ENCODE measurements at regions not wholly inside any gene's neighbourhood (a gene's known extent, or its start where the extent isn't known, plus 50 kb on each side); places are given as distances from the start of the nearest gene placed in this dataset.

DNA sequence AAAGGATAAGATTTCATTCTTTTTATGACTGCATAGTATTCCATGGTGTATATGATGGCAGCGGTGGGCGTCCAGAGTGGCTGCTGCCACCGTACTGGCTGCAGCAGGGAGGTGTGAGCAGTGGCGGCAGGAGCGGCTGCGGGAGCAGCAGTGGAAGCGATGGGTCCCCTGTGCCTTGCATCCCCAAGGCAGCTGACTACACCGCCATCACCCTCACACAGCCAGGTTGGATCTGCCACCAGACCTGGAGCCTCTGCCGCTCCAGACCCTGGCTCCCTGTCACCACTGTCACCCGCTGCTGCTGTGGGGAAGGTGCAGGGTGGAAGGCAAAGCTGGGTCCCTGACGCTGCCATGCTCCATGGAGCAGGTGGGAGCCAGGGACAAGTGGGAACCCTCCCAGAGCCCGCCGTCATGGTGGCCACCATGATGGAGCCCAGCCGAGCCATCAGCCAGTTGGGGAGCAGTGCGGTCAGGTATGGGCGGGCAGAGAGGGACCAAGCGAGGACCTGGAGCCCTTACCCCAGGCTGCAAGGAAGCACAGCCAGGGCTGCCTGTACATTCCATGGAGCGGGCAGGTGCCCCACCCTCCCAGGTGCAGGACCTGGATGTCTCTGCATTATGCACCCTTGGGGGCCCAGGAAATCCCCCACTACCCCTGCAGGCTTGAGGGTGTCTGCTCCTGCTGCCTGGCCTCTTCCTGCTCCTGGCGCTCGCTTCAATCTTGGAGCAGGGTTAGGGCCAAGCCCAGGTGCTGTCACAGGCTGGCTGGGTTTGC is 226.1 kb downstream of the OTOR start:
- Histone ChIP-seq H3K27me3 (ENCODE audit: control insufficient read depth, insufficient read depth) (no peaks in the 10 kb centered on the region), H3K9me3 (ENCODE audit: control insufficient read depth, low read length) (no peaks in the 10 kb centered on the region), H3K4me1 (ENCODE audit: control insufficient read depth, insufficient read depth, low read length) (no peaks in the 10 kb centered on the region), H3K4me3 (ENCODE audit: low read length) (no peak overlapping the region), H3K27ac (ENCODE audit: low read length) (no peak overlapping the region)
- DNase-seq (peak in 2 of 3 donors; percentile 21 to 35), ATAC-seq (peak in 1 of 2 donors; percentile 14)
- intact Hi-C loops (cut with DNase I) = no loop called here
- 94% methylated on average over 20 of the region's 20 CpGs for WGBS

DNA sequence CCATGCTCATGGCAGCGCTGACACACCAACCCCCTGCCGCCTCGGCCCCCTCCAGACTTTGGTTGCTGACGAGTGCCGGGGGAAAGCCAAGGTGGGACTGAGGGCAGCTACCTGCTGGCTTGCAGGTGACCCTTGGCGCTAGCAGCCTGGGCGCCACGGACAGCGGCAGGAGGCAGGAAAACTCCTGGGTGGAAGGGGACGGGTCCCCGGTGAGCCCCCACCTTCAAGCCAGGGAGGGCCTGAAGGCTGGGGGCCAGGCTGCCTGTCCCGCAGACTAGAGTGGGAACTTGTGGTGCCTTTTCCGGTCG is 226.7 kb downstream of the OTOR start:
- Histone ChIP-seq H3K27ac (ENCODE audit: low read length) (no peak overlapping the region), H3K4me3 (ENCODE audit: low read length) (no peak overlapping the region), H3K27me3 (ENCODE audit: control insufficient read depth, insufficient read depth) (no peaks in the 10 kb centered on the region), H3K4me1 (ENCODE audit: control insufficient read depth, insufficient read depth, low read length) (no peaks in the 10 kb centered on the region), H3K9me3 (ENCODE audit: control insufficient read depth, low read length) (no peaks in the 10 kb centered on the region)
- WGBS = 90% methylated on average over 14 of the region's 14 CpGs
- ATAC-seq (no peak), DNase-seq (no peak)
- intact Hi-C loops (cut with DNase I) = no loop called here

DNA sequence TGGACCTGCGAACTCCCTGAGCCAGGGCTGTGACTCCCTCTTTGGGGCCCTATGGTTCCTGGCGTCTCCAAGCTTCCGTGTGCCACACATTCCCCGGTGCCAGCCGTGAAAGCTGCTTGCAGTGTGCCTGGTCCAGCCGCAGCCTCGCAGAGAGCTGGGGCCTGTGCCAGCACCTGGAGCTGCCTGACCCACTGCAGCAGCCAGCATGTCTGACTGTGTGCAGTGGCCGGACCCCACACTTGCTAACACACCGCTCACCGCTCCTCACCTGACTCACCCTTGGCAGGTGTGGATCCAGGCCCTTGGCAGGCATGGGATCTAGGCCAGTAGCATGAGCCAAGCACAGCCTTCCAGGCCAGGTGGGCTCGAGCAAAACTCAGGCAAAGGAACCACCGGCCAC is 227.5 kb downstream of the OTOR start:
- DNase-seq (peak in 2 of 3 donors; percentile 29 to 34), ATAC-seq (no peak)
- intact Hi-C loops (cut with DNase I) = no loop called here
- no peaks in the 10 kb centered on the region for H3K4me1 ChIP-seq (ENCODE audit: control insufficient read depth, insufficient read depth, low read length)
- no peaks in the 10 kb centered on the region for H3K9me3 ChIP-seq (ENCODE audit: control insufficient read depth, low read length)
- 88% methylated on average over 12 of the region's 12 CpGs for WGBS
- H3K27me3 ChIP-seq (ENCODE audit: control insufficient read depth, insufficient read depth) = no peaks in the 10 kb centered on the region
- H3K27ac ChIP-seq (ENCODE audit: low read length) = no peak overlapping the region
- H3K4me3 ChIP-seq (ENCODE audit: low read length) = no peak overlapping the region

DNA sequence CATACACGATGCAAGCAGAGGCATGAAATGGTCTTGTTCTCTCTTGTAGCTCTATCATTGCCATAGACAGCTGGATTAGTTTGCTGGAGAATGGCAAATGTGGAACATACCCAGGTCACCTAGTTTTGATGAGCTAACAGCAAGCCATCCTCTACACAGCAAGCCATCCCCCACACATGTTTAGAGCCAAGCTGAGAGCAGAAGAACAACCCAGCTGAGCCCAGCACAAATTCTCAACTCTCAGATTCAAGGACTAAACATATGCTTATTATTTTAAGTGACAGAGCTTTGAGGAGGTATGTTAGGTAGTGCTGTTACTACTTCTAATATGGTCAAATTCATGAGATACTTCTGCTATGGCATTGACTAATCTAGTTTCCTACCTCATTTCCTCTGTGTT is 230.3 kb downstream of the OTOR start:
- no peak overlapping the region for H3K4me3 ChIP-seq (ENCODE audit: low read length)
- no peaks in the 10 kb centered on the region for H3K4me1 ChIP-seq (ENCODE audit: control insufficient read depth, insufficient read depth, low read length)
- no peaks in the 10 kb centered on the region for H3K27me3 ChIP-seq (ENCODE audit: control insufficient read depth, insufficient read depth)
- DNase-seq (no peak), ATAC-seq (no peak)
- intact Hi-C loops (cut with DNase I) = no loop called here
- H3K9me3 ChIP-seq (ENCODE audit: control insufficient read depth, low read length) = no peaks in the 10 kb centered on the region
- 73% methylated on average over 1 of the region's 1 CpG for WGBS
- no peak overlapping the region for H3K27ac ChIP-seq (ENCODE audit: low read length)

DNA sequence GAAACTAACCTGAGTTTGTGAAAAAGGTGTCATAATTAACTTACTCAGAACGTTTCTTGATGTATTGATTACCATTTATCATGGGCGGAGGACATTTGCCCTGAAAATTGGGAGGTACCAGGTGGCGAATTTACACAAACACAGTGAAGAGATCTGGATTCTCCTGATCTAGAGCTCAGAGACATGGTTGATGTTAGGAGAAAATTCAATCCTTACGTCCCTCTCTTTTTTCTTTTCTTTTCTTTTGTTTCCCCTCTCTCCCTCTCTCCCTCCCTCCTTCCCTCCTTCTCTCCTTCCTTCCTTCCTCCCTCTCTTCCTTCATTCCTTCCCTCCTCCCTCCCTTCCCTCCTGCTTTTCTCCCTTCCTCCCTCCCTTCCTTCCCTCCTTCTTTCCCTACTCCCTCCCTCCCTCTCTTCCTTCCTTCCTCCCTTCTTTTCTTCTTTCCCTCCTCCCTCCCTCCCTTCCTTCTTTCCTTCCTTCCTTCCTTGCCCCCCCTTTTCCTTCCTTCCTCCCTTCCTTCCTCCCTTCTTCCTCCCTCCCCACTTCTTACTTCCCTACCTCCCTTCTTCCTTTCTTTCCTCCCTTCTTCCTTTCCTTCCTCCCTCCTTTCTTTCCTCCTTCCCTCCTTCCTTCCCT is 234.1 kb downstream of the OTOR start:
- Histone ChIP-seq H3K27me3 (ENCODE audit: control insufficient read depth, insufficient read depth) (no peaks in the 10 kb centered on the region), H3K9me3 (ENCODE audit: control insufficient read depth, low read length) (no peaks in the 10 kb centered on the region), H3K4me1 (ENCODE audit: control insufficient read depth, insufficient read depth, low read length) (no peaks in the 10 kb centered on the region), H3K27ac (ENCODE audit: low read length) (no peak overlapping the region), H3K4me3 (ENCODE audit: low read length) (no peak overlapping the region)
- ATAC-seq (no peak), DNase-seq (no peak)
- 66% methylated on average over 4 of the region's 4 CpGs for whole genome bisulfite sequencing
- intact Hi-C loops (cut with DNase I) = no loop called here

DNA sequence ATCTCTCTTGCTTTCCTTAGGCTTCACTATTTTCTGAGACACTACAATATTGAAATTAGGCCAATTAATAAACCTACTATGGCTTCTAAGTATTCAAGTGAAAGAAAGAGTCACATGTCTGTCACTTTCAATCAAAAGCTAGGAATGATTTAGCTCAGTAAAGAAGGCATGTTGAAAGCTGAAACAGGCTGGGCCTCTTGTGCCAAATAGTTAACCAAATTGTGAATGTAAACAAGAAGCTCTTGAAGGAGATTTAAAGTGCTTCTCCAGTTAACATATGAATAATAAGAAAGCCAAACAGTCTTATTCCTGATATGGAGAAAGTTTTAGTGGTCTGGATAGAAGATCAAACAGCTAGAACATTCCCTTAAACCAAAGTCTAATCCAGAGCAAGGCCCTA is 236.3 kb downstream of the OTOR start:
- H3K27me3 ChIP-seq (ENCODE audit: control insufficient read depth, insufficient read depth) = no peaks in the 10 kb centered on the region
- intact Hi-C loops (cut with DNase I) = no loop called here

DNA sequence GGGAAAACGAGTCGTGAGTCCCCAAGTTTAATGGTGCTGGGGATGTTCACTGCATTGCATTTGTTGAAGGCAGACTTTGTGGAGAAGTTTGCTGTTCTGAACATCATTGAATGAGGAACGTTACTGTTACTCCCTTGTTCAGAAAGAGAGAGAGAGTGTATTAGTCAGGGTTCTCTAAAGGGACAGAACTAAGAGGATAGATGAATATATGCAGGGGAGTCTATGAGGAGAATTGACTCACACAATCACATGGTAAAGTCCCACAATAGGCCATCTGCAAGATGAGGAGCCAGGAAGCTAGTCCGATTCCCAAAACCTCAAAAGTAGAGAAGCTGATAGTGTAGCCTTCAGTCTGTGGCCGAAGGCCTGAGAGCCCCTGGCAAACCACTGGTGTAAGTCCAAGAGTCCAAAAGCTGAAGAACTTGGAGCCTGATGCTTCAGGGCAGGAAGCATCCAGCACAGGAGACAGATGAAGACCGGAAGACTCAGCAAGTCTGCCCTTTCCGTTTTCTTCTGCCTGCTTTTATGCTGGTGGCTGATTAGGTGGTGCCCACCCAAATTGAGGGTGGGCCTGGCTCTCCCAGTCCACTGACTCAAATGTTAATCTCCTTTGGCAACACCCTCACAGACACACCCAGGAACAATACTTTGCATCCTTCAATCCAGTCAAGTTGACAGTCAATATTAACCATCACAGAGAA is 223.5 kb upstream of the PCSK2 start:
- Histone ChIP-seq H3K4me3 (ENCODE audit: low read length) (no peak overlapping the region), H3K27me3 (ENCODE audit: control insufficient read depth, insufficient read depth) (no peaks in the 10 kb centered on the region), H3K9me3 (ENCODE audit: control insufficient read depth, low read length) (no peaks in the 10 kb centered on the region), H3K4me1 (ENCODE audit: control insufficient read depth, insufficient read depth, low read length) (no peaks in the 10 kb centered on the region), H3K27ac (ENCODE audit: low read length) (no peak overlapping the region)
- WGBS = 80% methylated on average over 7 of the region's 7 CpGs
- DNase-seq (no peak), ATAC-seq (no peak)
- intact Hi-C loops (cut with DNase I) = no loop called here

More for the DNA sequence above, 236.3 kb downstream of the OTOR start:
- DNase-seq (no peak), ATAC-seq (no peak)
- Histone ChIP-seq H3K27ac (ENCODE audit: low read length) (no peak overlapping the region), H3K9me3 (ENCODE audit: control insufficient read depth, low read length) (no peaks in the 10 kb centered on the region), H3K4me3 (ENCODE audit: low read length) (no peak overlapping the region), H3K4me1 (ENCODE audit: control insufficient read depth, insufficient read depth, low read length) (no peaks in the 10 kb centered on the region)

DNA sequence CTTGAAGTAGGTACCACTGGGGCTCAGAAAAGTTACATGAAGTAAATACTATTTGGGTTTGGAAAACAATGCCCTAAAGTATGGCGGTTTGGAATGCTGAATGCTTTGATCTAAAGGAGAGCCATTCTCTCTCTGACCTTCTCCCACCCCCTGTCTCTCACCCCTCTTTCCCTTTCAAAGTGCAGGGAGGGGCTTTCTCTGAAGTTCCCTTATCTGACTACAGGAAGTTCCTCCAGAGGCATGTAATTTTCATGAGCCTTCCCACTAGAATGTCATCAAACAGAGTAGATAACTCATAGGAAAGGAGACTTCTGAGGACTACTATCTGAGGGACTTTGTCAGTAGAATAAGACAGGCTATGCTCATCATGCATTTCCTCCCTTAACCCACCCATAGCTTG is 216.7 kb upstream of the PCSK2 start:
- no peak for ATAC-seq
- H3K4me1 ChIP-seq (ENCODE audit: control insufficient read depth, insufficient read depth, low read length) = no peaks in the 10 kb centered on the region

DNA sequence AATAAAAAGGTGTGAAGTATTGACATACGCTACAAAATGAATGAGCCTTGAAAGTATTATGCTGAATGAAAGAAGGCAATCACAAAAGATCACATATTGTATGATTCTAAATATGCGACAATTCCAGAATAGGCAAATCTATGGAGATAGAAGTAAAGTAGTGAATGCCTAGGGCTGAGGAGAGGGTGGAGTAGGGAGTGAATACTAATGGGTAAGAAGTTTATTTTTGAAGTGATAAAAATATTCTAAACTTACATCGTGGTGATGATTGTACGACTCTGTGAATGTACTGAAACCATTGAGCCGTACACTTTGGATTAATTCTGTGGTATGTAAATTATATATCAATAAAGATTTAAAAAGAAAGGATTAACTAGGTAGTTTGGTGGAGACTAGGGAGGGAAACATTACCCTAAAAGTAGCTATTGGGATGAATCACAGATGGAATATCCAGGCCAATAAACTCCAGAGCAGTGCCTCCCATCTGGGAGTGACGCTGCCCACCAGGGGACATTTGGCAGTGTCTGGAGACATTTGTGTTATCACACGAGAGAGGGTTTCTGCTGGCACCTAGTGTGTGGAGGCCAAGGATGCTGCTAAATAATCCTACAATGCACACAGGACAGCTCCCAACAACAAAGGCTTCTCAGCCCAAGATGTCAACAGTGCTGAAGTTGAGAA is 214.2 kb upstream of the PCSK2 start:
- Histone ChIP-seq H3K27ac (ENCODE audit: low read length) (no peak overlapping the region), H3K9me3 (ENCODE audit: control insufficient read depth, low read length) (no peaks in the 10 kb centered on the region), H3K4me1 (ENCODE audit: control insufficient read depth, insufficient read depth, low read length) (no peaks in the 10 kb centered on the region), H3K27me3 (ENCODE audit: control insufficient read depth, insufficient read depth) (no peaks in the 10 kb centered on the region), H3K4me3 (ENCODE audit: low read length) (no peak overlapping the region)
- WGBS = 78% methylated on average over 7 of the region's 7 CpGs
- DNase-seq = no peak
- ATAC-seq = no peak
- intact Hi-C loops (cut with DNase I) = no loop called here

More for the DNA sequence above, 216.7 kb upstream of the PCSK2 start:
- H3K27me3 ChIP-seq (ENCODE audit: control insufficient read depth, insufficient read depth) = no peaks in the 10 kb centered on the region
- intact Hi-C loops (cut with DNase I) = no loop called here
- WGBS = 45% methylated on average over 1 of the region's 1 CpG
- no peak overlapping the region for H3K4me3 ChIP-seq (ENCODE audit: low read length)
- H3K9me3 ChIP-seq (ENCODE audit: control insufficient read depth, low read length) = no peaks in the 10 kb centered on the region
- H3K27ac ChIP-seq (ENCODE audit: low read length) = no peak overlapping the region
- no peak for DNase-seq

DNA sequence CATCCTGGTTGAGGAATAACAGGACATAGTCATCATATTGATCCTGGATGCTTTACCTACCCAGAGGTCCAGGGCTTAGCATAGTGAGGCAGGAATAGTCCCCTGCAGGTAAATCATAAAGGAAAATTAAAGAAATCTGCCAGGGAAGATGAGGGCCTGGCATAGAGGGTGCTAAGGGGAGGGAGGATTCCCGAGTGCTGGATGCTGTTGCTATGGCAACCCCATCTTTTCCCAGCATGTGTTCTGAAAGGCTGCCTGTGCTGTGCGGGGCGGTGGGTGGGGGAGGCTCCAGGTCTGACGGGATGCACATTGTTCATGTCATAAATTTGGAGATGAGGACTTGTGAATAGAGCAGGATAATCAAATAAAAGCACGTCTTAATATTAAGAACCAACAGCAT is 212.6 kb upstream of the PCSK2 start:
- no peaks in the 10 kb centered on the region for H3K27me3 ChIP-seq (ENCODE audit: control insufficient read depth, insufficient read depth)
- no peak overlapping the region for H3K27ac ChIP-seq (ENCODE audit: low read length)
- H3K9me3 ChIP-seq (ENCODE audit: control insufficient read depth, low read length) = no peaks in the 10 kb centered on the region
- intact Hi-C loops (cut with DNase I) = no loop called here
- no peak overlapping the region for H3K4me3 ChIP-seq (ENCODE audit: low read length)
- no peaks in the 10 kb centered on the region for H3K4me1 ChIP-seq (ENCODE audit: control insufficient read depth, insufficient read depth, low read length)
- DNase-seq (no peak), ATAC-seq (no peak)
- WGBS = 37% methylated on average over 5 of the region's 5 CpGs

DNA sequence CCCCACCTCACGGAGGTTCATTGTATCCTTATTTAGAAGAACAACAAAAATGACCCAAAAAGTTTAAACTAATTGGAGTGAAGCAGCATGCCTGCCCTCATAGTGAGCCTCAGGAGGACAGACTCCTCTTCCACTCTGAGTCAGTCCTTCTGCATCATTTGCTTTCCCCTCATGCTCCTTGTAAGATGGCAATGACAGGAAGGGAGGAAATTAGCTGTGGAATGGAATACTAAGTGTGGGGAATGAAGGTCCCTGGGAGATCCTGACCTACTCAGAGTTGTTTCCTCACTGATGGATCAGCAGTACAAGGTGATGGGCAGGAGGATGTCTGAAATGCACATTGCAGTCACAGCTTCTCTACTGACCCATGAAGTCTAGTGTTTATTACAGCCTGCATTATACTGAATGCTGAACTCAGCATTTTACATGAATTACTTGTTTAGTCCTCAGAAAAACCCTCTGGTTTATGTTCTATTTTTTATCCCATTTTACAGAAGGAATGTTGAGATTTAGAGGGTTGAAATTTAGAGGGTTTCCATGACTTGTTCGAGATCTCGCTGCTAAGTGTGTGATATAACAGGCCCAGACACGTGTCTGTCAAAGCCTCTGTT is 212.0 kb upstream of the PCSK2 start:
- WGBS = 70% methylated on average over 4 of the region's 4 CpGs
- Histone ChIP-seq H3K4me3 (ENCODE audit: low read length) (no peak overlapping the region), H3K27me3 (ENCODE audit: control insufficient read depth, insufficient read depth) (no peaks in the 10 kb centered on the region), H3K27ac (ENCODE audit: low read length) (no peak overlapping the region), H3K9me3 (ENCODE audit: control insufficient read depth, low read length) (no peaks in the 10 kb centered on the region), H3K4me1 (ENCODE audit: control insufficient read depth, insufficient read depth, low read length) (no peaks in the 10 kb centered on the region)
- ATAC-seq = no peak
- intact Hi-C loops (cut with DNase I) = no loop called here
- no peak for DNase-seq
